HL-60/S4 treated with retinoic acid at 250 ng/mL for 4 days and 3 days (cell line): ENCODE measurements at regions not wholly inside any gene's neighbourhood (a gene's known extent, or its start where the extent isn't known, plus 50 kb on each side); places are given as distances from the start of the nearest gene placed in this dataset.
"Not testable (repeated sequence)": the region's sequence is repeated elsewhere in the genome, so short reads cannot be mapped to it uniquely, and the experiment has no call there.

Experiments used
- in situ Hi-C: fragments of 300-500 bp; cut with MboI; formaldehyde crosslinking; loops from 2 replicates; pipeline ENCODE4 v1.7.0; 2022; ENCODE audit warnings: low sequenced_read_pairs

DNA sequence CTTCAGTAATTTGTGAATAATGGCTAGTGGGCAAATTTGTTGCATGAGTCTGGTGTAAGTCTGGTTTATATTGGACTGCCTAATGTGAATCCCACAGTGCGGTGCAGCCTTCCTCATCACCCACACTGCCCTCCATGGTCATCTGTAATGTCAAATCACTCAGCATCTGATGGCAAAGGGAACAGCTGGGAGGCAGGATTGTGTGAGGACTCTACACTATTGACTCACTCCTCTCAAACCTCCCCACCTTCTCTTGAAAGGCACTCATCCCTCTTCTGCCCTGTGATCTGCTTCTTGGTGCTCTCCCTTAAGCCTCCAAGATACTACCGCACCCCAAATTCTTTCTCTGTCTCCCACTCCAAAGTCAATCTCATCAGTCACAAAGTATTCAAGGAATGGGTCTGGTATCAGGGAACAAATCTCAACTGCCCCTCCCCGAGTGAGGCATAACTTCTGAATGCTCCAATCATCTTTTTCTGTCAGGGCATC is 146.0 kb upstream of the BEND6 start:
- in situ Hi-C loops, result no loop called here

- in situ Hi-C loops, result no loop called here
Measured at GRCh38 chr6:56807989-56808337, 146.9 kb upstream of the BEND6 start.

DNA sequence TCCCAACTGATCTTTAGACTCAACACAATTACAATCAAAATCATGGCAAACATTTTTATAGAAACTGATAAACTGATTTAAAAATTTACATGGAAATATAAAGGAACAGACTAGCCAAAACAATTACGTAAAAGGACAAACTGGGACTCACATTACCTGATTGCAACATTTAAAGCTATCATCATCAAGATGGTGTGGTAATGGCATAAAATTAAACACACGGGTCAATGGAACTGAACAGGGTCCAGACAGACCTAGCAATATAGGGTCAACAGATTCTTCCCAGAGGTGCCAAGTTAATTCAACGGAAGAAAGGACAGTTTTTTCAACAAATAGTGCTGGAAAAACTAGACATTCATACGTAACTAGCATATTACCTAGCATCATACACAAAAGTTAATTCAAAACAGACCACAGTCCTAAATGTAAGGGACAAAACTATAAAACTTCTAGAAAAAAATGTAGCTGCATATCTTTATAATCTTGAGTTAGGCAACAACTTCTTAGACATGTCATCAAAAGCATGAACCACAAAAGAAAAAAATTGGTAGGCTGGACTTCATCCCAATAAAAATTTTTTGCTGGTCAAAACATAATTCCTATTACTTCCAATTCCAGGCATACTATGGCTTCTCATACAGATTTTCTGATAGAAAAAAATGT is 147.4 kb upstream of the BEND6 start:
- in situ Hi-C loops, result no loop called here

- in situ Hi-C loops, result no loop called here
Measured at GRCh38 chr6:56806368-56806767, 148.5 kb upstream of the BEND6 start.

DNA sequence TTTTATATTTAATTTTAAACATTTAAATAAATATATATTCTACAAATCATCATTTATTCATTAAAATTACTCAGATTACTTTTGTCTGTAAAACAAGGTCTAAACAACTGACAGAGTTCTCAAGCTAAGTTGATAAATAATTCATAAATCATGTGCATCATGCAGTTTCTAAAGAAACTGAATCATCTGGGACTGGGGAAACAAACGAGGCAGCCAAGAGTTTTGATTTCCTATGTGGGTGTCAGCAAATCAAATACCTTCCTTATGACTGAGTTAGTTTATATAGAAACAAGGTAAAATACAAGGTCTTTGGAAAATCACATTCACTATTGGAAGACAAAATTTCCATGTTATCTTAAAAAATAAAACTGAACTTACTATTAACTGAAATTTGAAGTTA is 149.9 kb upstream of the BEND6 start:
- in situ Hi-C loops, result no loop called here

- in situ Hi-C loops, result no loop called here
Measured at GRCh38 chr6:56803594-56803993, 151.3 kb upstream of the BEND6 start.

DNA sequence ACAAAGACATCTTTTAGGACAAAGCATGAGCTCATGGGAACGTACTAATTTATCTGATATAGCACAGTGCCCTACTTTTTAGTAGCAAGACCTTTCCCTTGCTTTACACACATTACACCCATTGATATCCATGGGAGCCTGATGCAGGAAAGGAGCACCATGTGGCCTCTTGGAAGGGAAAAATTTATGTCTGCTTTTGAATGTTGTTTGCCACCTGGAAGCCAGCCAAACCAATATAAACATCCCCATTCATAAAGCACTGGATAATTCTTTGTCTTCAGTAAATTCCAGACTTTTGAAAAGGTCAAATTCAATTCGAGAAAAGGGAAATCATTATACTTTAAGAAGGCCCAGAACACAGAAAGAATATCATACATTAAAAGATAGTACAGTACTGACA is 152.3 kb upstream of the BEND6 start:
- in situ Hi-C loops, result no loop called here

GRCh38 chr6:56799989-56800388 is 154.9 kb upstream of the BEND6 start:
- in situ Hi-C loops, result no loop called here

- in situ Hi-C loops, result no loop called here
Measured at GRCh38 chr6:56798163-56798562, 155.5 kb upstream of the DST start.

DNA sequence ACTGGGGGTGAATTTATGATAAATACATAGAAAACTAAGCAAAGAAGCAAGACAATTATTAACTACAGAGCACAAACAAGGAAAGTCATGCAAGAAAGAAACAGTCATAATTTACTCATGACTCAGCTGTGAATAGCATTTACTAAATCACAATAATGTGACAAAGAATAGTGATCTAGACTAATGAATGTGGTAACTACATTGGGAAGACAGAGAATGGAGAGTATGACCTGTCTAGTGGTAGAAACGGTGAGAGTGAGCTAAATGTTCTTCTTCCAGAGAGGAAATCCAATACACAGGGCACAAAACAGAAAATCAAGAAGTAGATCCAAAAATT is 153.5 kb upstream of the DST start:
- in situ Hi-C loops, result no loop called here

- in situ Hi-C loops, result no loop called here
Measured at GRCh38 chr6:56795466-56796195, 152.9 kb upstream of the DST start.

GRCh38 chr6:56794421-56794820 is 151.7 kb upstream of the DST start:
- in situ Hi-C loops, result no loop called here

DNA sequence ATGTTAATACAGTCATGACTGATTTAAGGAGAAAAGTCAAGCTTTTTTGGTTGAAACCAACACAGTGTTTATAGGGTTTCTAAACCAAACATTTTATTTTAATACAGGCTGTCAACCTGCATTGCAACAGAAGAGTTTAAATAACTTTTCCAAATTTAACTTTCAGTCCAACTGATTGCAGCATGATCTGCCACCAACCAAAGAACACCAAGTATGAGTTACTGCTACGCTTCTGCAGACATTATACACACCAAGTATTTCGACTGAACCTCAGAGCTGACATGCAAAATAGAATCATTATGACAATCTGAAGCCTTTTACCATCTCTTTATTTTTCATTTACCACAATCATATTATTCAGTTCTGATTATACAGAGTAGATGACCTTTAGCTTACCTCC is 151.2 kb upstream of the DST start:
- in situ Hi-C loops, result no loop called here

- in situ Hi-C loops, result no loop called here
Measured at GRCh38 chr6:56790414-56790813, 147.7 kb upstream of the DST start.

GRCh38 chr6:56789879-56790278 is 147.2 kb upstream of the DST start:
- in situ Hi-C loops, result no loop called here

DNA sequence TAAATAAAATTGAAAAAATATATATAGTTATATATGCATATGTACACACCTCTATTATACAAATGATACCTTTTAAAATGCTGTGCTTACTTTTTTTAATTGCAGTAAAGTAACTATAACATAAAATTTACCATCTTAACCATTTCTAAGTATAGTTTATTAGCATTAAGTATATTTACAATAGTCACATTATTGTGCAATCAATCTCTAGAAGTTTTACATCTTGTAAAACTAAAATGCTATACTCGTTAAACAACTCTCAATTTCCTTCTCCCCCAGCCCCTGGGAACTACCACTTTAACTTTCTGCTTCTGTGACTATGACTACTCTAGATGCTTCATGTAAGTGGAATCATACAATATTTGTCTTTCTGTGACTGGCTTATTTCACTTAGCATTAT is 146.7 kb upstream of the DST start:
- in situ Hi-C loops, result no loop called here

DNA sequence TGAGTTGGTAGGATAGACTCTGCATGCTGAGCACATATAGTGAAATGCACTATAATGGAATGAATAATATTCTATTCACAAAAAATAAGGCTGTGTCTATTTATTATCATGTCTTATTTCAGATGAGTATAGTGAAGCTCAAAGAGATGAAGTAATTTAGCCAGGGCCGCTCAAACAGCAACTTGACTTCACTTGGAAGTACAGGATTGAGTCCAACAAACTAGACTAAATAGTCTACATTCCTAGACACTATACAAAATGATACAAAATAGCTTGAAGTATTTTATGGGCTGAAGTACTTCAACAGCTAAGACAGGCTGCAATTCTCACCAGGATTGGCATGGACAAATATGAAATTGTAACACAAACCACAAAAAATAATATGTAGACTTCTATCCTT is 144.5 kb upstream of the DST start:
- in situ Hi-C loops, result no loop called here

DNA sequence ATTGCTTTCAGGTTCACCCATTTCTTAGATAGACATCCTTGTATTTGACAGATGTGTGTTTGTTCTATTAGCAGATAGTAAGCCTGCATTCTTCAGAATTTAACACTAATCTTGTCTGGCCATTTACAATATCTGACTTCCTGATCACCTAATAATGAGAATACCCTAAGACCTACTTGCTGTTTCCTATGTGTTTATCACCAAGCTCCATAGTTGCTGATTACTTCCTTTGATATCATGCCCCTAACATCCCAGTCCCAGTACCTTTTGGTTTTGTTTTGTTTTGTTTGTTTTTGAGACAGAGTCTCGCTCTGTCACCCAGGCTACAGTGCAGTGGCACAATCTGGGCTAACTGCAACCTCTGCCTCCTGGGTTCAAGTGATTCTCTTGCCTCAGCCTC is 143.6 kb upstream of the DST start:
- in situ Hi-C loops, result no loop called here

DNA sequence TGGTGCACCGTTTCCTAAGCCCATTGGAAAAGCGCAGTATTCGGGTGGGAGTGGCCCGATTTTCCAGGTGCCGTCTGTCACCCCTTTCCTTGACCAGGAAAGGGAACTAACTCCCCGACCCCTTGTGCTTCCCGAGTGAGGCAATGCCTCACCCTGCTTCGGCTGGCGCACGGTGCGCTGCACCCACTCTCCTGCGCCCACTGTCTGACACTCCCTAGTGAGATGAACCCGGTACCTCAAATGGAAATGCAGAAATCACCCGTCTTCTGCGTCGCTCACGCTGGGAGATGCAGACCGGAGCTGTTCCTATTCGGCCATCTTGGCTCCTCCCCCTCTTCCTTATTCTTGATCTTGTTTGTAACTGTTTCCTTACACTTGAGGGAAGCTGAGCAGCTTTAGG is 142.8 kb upstream of the DST start:
- in situ Hi-C loops, result not testable (repeated sequence)

DNA sequence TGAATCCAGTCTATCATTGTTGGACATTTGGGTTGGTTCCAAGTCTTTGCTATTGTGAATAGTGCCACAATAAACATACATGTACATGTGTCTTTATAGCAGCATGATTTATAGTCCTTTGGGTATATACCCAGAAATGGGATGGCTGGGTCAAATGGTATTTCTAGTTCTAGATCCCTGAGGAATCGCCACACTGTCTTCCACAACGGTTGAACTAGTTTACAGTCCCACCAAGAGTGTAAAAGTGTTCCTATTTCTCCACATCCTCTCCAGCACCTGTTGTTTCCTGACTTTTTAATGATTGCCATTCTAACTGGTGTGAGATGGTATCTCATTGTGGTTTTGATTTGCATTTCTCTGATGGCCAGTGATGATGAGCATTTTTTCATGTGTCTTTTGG is 137.4 kb upstream of the DST start:
- in situ Hi-C loops, result not testable (repeated sequence)

DNA sequence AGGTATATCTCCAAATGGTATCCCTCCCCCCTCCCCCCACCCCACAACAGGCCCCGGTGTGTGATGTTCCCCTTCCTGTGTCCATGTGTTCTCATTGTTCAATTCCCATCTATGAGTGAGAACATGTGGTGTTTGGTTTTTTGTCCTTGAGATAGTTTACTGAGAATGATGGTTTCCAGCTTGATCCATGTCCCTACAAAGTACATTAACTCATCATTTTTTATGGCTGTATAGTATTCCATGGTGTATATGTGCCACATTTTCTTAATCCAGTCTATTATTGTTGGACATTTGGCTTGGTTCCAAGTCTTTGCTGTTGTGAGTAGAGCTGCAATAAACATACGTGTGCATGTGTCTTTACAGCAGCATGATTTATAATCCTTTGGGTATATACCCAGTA is 135.8 kb upstream of the DST start:
- in situ Hi-C loops, result not testable (repeated sequence)

DNA sequence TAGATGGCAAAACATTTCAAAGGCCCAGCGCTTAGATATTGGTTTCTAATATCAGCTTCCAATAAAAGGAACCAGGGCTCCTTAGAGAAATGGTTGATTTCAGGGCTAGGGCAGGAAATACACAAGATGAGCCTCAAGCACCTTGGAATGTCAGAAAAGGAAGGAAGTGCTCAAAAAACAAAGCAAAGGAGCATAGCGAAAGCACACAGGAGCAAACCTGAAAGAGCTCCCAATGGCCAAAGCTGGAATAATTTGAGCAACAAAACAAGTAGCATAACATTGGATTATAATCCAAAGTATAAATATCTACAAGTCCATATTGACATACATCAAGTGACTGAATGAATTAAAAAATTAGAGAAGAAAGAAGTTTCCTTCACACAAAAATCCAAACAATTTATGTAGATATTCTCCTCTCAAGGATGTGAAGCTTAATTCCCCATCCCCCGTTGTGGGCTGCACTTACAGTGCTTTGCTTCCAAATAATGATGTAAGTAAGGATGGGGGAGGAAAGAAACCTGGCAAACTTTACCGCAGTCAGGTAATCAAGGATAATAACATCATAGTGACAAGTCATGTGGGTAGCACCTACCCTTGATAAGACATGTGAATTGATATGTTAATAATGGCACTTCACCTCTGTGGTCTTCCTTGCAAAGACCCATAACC is 132.9 kb upstream of the DST start:
- in situ Hi-C loops, result no loop called here
